Right ventricle myocardium superior (tissue), 1 donor: ENCODE measurements at regions not wholly inside any gene's neighbourhood (a gene's known extent, or its start where the extent isn't known, plus 50 kb on each side); places are given as distances from the start of the nearest gene placed in this dataset.
"Not testable (repeated sequence)": the region's sequence is repeated elsewhere in the genome, so short reads cannot be mapped to it uniquely, and the experiment has no call there.

Experiments used
- ATAC-seq: fragments of 200-7000 bp; cut with Tn5 transposase; one replicate; pipeline ENCODE4 v1.9.1; 2020; ENCODE audit warnings: mild to moderate bottlenecking; ENCODE audit not compliant: poor library complexity
- DNase-seq: peaks from one replicate; pipeline ENCODE4 v3.0.0-alpha.2; 2020
- intact Hi-C: fragments of 100-400 bp; cut with DNase I; formaldehyde crosslinking; loops from one replicate; pipeline ENCODE4 v1.11.2; 2022
- donor health status: DM: no; HTN: yes; CAD: no; lungs with severe emphysema.

- DNase-seq, result no peak
- intact Hi-C loops, result no loop called here
- no peak for ATAC-seq
These were observed 1905.4 kb upstream of the FLRT2 start for GRCh38 chr14:83624541-83624940.

- intact Hi-C loops, result no loop called here
- no peak for DNase-seq
- no peak for ATAC-seq
These were observed 1897.6 kb upstream of the FLRT2 start for GRCh38 chr14:83632375-83632774.

- no peak for ATAC-seq
- intact Hi-C loops, result no loop called here
- DNase-seq, result no peak
These were observed 1891.0 kb upstream of the FLRT2 start for GRCh38 chr14:83638748-83639504.

DNA sequence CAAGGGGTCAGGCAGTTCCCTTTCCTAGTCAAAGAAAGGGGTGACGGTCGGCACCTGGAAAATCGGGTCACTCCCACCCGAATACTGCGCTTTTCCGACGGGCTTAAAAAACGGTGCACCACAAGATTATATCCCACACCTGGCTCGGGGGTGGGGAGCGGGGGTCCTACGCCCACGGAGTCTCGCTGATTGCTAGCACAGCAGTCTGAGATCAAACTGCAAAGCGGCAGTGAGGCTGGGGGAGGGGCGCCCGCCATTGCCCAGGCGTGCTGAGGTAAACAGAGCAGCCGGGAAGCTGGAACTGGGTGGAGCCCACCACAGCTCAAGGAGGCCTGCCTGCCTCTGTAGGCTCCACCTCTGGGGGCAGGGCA lies 1890.5 kb upstream of the FLRT2 start:
- DNase-seq, ATAC-seq, intact Hi-C loops: not testable (repeated sequence)

DNA sequence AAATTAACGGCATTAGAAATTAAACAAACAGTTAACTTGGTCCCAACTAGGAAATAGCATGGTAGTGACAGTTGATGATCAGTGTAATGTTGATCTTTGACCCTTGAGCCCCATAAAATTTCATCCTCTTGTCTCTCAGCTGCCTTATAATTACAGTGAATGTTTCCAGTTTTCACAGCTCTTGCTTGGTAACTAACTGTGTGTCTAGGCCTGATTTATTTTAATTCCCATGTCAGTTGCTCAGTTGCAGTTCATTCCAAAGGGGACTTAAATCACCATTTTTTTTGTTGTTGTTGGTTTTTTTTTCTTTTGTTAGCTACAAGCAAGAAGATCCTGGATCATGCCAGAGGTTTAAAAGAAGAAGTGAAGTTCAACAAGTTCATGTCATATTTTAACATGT lies 1883.7 kb upstream of the FLRT2 start:
- ATAC-seq, result no peak
- intact Hi-C loops, result no loop called here
- DNase-seq, result no peak

DNA sequence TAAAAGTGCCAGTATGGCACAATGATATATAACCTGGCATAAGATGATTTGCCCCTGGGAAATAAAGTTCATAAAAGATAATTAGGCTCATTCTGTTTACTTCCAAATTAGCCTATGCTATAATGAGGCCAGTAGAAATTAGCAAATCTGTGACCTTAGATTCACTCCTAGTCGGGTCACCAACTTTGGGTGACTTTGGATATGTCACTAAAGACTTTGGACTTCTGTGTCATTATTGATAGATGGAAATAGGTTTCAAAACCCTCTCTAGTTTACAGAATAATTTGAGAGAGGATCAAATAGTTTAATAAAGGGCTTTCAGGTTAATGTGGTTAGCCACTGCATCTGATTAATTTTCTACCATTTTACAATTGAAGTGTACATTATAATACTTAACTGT lies 1869.3 kb upstream of the FLRT2 start:
- intact Hi-C loops, result no loop called here
- DNase-seq (no peak), ATAC-seq (no peak)

- intact Hi-C loops, result no loop called here
- ATAC-seq, result no peak
These were observed 1865.6 kb upstream of the FLRT2 start for GRCh38 chr14:83664389-83664788.

GRCh38 chr14:83689265-83689664 lies 1840.7 kb upstream of the FLRT2 start:
- intact Hi-C loops, result no loop called here
- ATAC-seq (no peak), DNase-seq (no peak)

More at GRCh38 chr14:83664389-83664788, 1865.6 kb upstream of the FLRT2 start:
- DNase-seq, result no peak

DNA sequence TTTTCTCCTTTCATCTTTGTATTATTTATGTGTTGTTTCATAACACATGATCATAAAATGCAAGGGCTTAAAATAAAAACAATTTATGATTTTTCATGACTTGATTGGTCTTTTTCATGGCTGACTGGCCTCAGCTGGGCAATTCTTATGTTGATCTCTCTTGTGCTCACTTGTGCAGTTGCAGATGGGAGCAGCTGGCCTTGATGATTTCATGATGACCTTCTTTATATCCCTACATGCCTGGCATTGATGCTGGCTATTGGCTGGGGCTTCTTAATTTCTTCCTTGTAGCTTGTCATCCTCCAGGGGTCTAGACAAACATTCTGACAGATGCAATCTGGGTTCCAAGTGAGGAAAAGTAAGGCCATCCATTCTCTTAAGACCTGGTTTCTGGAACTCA lies 1832.8 kb upstream of the FLRT2 start:
- ATAC-seq (no peak), DNase-seq (no peak)
- intact Hi-C loops, result no loop called here

- intact Hi-C loops, result no loop called here
- ATAC-seq (no peak), DNase-seq (no peak)
These were observed 1827.3 kb upstream of the FLRT2 start for GRCh38 chr14:83702619-83703018.

DNA sequence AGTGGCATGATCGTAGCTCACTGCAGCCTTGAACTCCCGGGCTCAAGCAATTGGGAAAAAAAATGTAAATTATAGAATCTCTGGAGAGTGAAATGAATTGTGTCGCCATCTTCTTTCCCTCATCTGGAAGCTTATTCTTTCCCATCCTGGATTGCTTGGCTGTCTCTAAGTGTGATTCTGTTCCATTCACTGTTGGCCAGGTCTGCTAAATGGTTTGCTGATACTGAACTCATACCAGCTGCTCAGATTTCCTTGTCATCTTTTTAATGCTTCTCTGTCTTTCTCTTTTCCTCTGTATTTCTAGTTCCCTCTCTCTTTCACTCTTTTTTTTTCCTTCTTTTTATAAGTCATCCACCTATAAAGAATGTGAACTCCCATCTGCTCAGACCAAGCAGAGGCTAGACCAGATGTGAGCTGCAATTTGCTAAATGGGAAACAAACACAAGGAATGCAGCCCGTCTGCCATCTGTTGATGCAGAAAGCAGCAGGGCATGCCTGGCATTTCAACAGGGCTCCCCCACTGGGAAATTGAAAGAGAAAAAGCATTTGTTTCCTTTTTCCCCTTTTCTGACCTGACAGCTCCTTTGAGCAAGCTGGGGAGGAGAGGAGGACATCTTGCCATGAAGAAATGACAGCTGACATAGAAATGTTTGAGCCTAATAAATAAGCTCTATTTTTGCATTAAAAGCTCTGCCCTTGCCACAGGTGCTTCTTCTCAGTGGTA lies 1823.6 kb upstream of the FLRT2 start:
- ATAC-seq (no peak), DNase-seq (no peak)
- intact Hi-C loops, result no loop called here

GRCh38 chr14:83707056-83707455 lies 1822.9 kb upstream of the FLRT2 start:
- no peak for DNase-seq
- intact Hi-C loops, result no loop called here
- no peak for ATAC-seq

GRCh38 chr14:83709116-83709515 lies 1820.8 kb upstream of the FLRT2 start:
- intact Hi-C loops, result no loop called here
- no peak for ATAC-seq
- no peak for DNase-seq

GRCh38 chr14:83711046-83711445 lies 1818.9 kb upstream of the FLRT2 start:
- intact Hi-C loops, result no loop called here
- ATAC-seq, result no peak
- DNase-seq, result no peak

GRCh38 chr14:83712418-83713129 lies 1817.4 kb upstream of the FLRT2 start:
- DNase-seq, result no peak
- intact Hi-C loops, result no loop called here
- no peak for ATAC-seq

DNA sequence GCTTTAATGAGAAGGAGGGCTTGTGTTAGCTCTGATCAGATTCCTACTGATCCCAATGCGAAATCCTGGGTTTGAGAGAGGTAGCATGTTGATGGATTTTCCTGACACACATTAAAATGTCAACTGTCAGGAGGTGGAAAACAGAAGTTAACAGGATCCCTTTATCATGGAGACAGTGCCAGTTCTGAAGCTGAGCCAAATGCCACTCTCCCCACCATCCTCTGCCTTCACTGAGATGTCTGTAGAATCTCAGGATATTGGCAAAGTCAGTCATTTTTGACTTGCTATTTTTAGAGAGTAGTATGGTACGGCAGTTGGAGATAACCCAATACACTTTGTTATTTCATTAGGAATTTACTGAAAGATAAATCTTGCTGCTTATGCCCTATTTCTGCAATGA lies 1816.2 kb upstream of the FLRT2 start:
- DNase-seq, result no peak
- intact Hi-C loops, result no loop called here
- ATAC-seq, result no peak

DNA sequence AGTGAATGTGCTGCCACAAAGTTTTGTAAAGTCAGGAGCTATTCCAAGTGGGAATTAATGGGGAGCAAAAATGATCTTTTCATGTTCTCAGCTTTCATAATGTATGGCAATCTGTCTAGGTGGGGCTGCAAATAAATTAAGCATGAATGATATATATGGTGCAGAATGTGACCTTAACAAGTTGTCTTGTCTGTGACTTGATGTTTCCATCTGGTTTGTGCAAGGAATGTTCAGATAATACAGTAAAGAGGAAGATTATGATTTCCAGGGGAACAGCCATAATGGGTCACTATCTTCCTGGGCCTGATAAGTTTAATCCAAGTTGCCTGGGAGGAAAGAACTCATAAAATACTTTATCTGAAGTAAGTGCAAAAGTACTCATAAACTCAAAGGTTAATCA lies 1815.8 kb upstream of the FLRT2 start:
- ATAC-seq (no peak), DNase-seq (no peak)
- intact Hi-C loops, result no loop called here

- intact Hi-C loops, ATAC-seq, DNase-seq: not testable (repeated sequence)
These were observed 1810.5 kb upstream of the FLRT2 start for GRCh38 chr14:83719435-83719834.

DNA sequence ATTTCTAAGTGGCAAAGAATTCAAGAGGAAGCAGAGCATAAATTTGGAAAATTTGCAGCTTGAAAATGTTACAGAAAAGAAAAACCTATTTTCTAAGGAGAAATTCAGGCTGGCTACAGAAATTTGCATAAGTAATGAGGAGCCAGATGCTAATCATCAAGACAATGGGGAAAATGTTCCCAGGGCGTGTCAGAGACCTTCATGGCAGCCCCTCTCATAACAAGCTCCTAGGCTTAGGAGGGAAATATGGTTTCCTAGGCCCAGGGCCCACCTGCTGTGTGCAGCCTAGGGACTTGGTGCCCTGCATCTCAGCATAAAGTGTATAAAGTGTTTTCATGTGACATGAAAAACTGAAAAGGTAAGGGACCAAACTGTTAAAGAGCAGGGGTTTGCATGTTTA lies 1796.3 kb upstream of the FLRT2 start:
- intact Hi-C loops, result no loop called here
- DNase-seq (no peak), ATAC-seq (no peak)

DNA sequence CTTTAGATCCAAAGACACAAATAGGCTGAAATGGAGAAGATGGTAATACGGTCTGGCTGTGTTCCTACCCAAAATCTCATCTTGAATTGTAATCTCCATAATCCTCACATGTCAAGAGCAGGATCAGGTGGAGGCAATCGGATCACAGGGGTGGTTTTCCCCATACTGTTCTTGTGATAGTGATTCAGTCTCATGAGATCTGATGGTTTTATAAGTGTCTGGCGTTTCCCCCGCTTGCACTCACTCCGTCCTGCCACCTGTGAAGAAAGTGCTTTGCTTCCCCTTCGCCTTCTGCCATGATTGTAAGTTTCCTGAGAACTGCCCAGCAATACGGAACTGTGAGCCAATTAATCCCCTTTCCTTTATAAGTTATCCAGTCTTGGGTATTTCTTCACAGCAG lies 1795.5 kb upstream of the FLRT2 start:
- no peak for ATAC-seq
- DNase-seq, result no peak
- intact Hi-C loops, result no loop called here
